H9 (cell line): ENCODE measurements at regions not wholly inside any gene's neighbourhood (a gene's known extent, or its start where the extent isn't known, plus 50 kb on each side); places are given as distances from the start of the nearest gene placed in this dataset.
"Not testable (repeated sequence)": the region's sequence is repeated elsewhere in the genome, so short reads cannot be mapped to it uniquely, and the experiment has no call there.

Experiments used
- DNase-seq: peaks from one replicate; pipeline ENCODE4 v3.0.0-alpha.2; 2017
- H2AFZ ChIP-seq: one replicate; pipeline ENCODE4 v1.6.1; 2013; ENCODE audit warnings: mild to moderate bottlenecking, low read length, control low read depth, moderate library complexity
- H2AK5ac ChIP-seq: 2 replicates; pipeline ENCODE4 v1.6.1; 2013; ENCODE audit warnings: low read length, control low read depth, mixed read lengths; ENCODE audit not compliant: insufficient read length
- H2BK120ac ChIP-seq: one replicate; pipeline ENCODE4 v1.6.1; 2013; ENCODE audit warnings: low read depth, mild to moderate bottlenecking, low read length, control low read depth, inconsistent platforms; ENCODE audit not compliant: poor library complexity, severe bottlenecking
- H2BK12ac ChIP-seq: 2 replicates; pipeline ENCODE4 v1.6.1; 2013; ENCODE audit warnings: low read length, control low read depth, mixed read lengths, low read depth; ENCODE audit not compliant: insufficient read length
- H2BK15ac ChIP-seq: 2 replicates; pipeline ENCODE4 v1.6.1; 2013; ENCODE audit warnings: low read depth, low read length, control low read depth
- H2BK20ac ChIP-seq: one replicate; pipeline ENCODE4 v1.6.1; 2013; ENCODE audit warnings: low read depth, mild to moderate bottlenecking, low read length, control low read depth, inconsistent platforms; ENCODE audit not compliant: poor library complexity, severe bottlenecking
- H2BK5ac ChIP-seq: 2 replicates; pipeline ENCODE4 v1.6.1; 2013; ENCODE audit warnings: low read length, control low read depth, mixed read lengths; ENCODE audit not compliant: insufficient read length
- H3K14ac ChIP-seq: 2 replicates; pipeline ENCODE4 v1.6.1; 2013; ENCODE audit warnings: low read length, control low read depth; ENCODE audit not compliant: insufficient read depth
- H3K18ac ChIP-seq: 2 replicates; pipeline ENCODE4 v1.6.1; 2013; ENCODE audit warnings: low read depth, mild to moderate bottlenecking, mixed read lengths, low read length, control low read depth; ENCODE audit not compliant: insufficient read length
- H3K23ac ChIP-seq: 2 replicates; pipeline ENCODE4 v1.6.1; 2013; ENCODE audit warnings: low read length, control low read depth, mixed read lengths, low read depth; ENCODE audit not compliant: insufficient read length
- H3K23me2 ChIP-seq: 2 replicates; pipeline ENCODE4 v1.6.1; 2013; ENCODE audit warnings: low read depth, mild to moderate bottlenecking, mixed read lengths, low read length, control low read depth; ENCODE audit not compliant: insufficient read length, poor library complexity, severe bottlenecking
- H3K27ac ChIP-seq: 2 replicates; pipeline ENCODE4 v1.5.1; 2013; ENCODE audit warnings: low read length, control low read depth, mixed read lengths, low read depth; ENCODE audit not compliant: insufficient read length
- H3K27me3 ChIP-seq: 2 replicates; pipeline ENCODE4 v1.6.1; 2013; ENCODE audit warnings: low read length, control low read depth, inconsistent platforms; ENCODE audit not compliant: insufficient read depth
- H3K4ac ChIP-seq: 2 replicates; pipeline ENCODE4 v1.6.1; 2013; ENCODE audit warnings: low read depth, mild to moderate bottlenecking, control low read depth, inconsistent platforms, low read length, moderate library complexity
- H3K4me1 ChIP-seq: 2 replicates; pipeline ENCODE4 v1.6.1; 2013; ENCODE audit warnings: low read length, control low read depth, inconsistent platforms; ENCODE audit not compliant: insufficient read depth
- H3K4me2 ChIP-seq: 2 replicates; pipeline ENCODE4 v1.6.1; 2013; ENCODE audit warnings: low read length, control low read depth, mixed read lengths; ENCODE audit not compliant: insufficient read length, insufficient read depth
- H3K56ac ChIP-seq: 2 replicates; pipeline ENCODE4 v1.6.1; 2013; ENCODE audit warnings: low read depth, mild to moderate bottlenecking, mixed read lengths, low read length, control low read depth; ENCODE audit not compliant: insufficient read length
- H3K79me1 ChIP-seq: 2 replicates; pipeline ENCODE4 v1.6.1; 2013; ENCODE audit warnings: low read depth, mild to moderate bottlenecking, moderate library complexity, low read length, control low read depth, inconsistent platforms; ENCODE audit not compliant: insufficient read depth, poor library complexity, severe bottlenecking
- H3K79me2 ChIP-seq: 2 replicates; pipeline ENCODE4 v1.6.1; 2013; ENCODE audit warnings: low read length, control low read depth, inconsistent platforms; ENCODE audit not compliant: insufficient read depth
- H3K9ac ChIP-seq: 2 replicates; pipeline ENCODE4 v1.6.1; 2013; ENCODE audit warnings: low read length, control low read depth, mixed read lengths; ENCODE audit not compliant: insufficient read length; ENCODE audit errors: extremely low read depth
- H3K9me3 ChIP-seq: one replicate; pipeline ENCODE4 v1.6.1; 2013; ENCODE audit warnings: low read depth, low read length, inconsistent platforms; ENCODE audit not compliant: control insufficient read depth
- H3T11ph ChIP-seq: one replicate; pipeline ENCODE4 v1.6.1; 2013; ENCODE audit warnings: mild to moderate bottlenecking, low read length, control low read depth, inconsistent platforms
- H4K20me1 ChIP-seq: one replicate; pipeline ENCODE4 v1.6.1; 2013; ENCODE audit not compliant: control insufficient read depth, insufficient read length, insufficient read depth
- H4K5ac ChIP-seq: 2 replicates; pipeline ENCODE4 v1.6.1; 2013; ENCODE audit warnings: low read depth, mild to moderate bottlenecking, mixed read lengths, low read length, control low read depth; ENCODE audit not compliant: insufficient read length
- H4K8ac ChIP-seq: replicated peaks from 2 replicates; pipeline ENCODE4 v1.6.1; 2013; ENCODE audit warnings: low read length, control low read depth, mixed read lengths, low read depth; ENCODE audit not compliant: insufficient read length
- H4K91ac ChIP-seq: 2 replicates; pipeline ENCODE4 v1.6.1; 2013; ENCODE audit warnings: low read depth, mild to moderate bottlenecking, moderate library complexity, mixed read lengths, low read length, control low read depth; ENCODE audit not compliant: insufficient read length
- H3K27ac Mint-ChIP-seq, 3 experiments: 2 replicates in 2 of 3; 3 replicates in 1 of 3; pipeline ENCODE4 v1.8.0; 2020 to 2021; ENCODE audit warnings: mixed read lengths in 3 of 3, mild to moderate bottlenecking in 1 of 3, moderate library complexity in 1 of 3
- H3K27me3 Mint-ChIP-seq: 2 replicates; pipeline ENCODE4 v1.8.0; 2021; ENCODE audit warnings: low read depth, mild to moderate bottlenecking, moderate library complexity, mixed read lengths
- H3K36me3 Mint-ChIP-seq, 3 experiments: 2 replicates in 2 of 3; 3 replicates in 1 of 3; pipeline ENCODE4 v1.8.0; 2020 to 2021; ENCODE audit warnings: low read depth in 3 of 3, mixed read lengths in 3 of 3; ENCODE audit not compliant: insufficient read depth in 1 of 3
- H3K4me1 Mint-ChIP-seq, 2 experiments: 2 replicates each; pipeline ENCODE4 v1.8.0; 2020; ENCODE audit warnings: mixed read lengths in 2 of 2
- H3K4me3 Mint-ChIP-seq, 2 experiments: 2 replicates in 1 of 2; 3 replicates in 1 of 2; pipeline ENCODE4 v1.8.0; 2020 to 2021; ENCODE audit warnings: mild to moderate bottlenecking in 2 of 2, mixed read lengths in 2 of 2, moderate library complexity in 1 of 2
- H3K9me3 Mint-ChIP-seq, 2 experiments: 2 replicates in 1 of 2; 3 replicates in 1 of 2; pipeline ENCODE4 v1.8.0; 2020; ENCODE audit warnings: mild to moderate bottlenecking in 2 of 2, mixed read lengths in 2 of 2, moderate library complexity in 1 of 2
- WGBS: extraction: QIAGEN DNeasy Blood & Tissue Kit; methylation state at CpG from one replicate; pipeline ENCODE4 v1.1.7; 2013; ENCODE audit warnings: missing lambda C conversion rate, low lambda C conversion rate, mixed read lengths; ENCODE audit not compliant: insufficient read length; ENCODE audit errors: extremely low coverage; 5-methylcytosine and 5-hydroxymethylcytosine counted together
- TF ChIP-seq, protein P1 (sequence below): fragments of 200-600 bp; sonication (generic); conservative IDR thresholded peaks from 3 replicates; pipeline ENCODE4 v1.8.0; 2021; ENCODE audit warnings: antibody characterized with exemption, mild to moderate bottlenecking

DNA sequence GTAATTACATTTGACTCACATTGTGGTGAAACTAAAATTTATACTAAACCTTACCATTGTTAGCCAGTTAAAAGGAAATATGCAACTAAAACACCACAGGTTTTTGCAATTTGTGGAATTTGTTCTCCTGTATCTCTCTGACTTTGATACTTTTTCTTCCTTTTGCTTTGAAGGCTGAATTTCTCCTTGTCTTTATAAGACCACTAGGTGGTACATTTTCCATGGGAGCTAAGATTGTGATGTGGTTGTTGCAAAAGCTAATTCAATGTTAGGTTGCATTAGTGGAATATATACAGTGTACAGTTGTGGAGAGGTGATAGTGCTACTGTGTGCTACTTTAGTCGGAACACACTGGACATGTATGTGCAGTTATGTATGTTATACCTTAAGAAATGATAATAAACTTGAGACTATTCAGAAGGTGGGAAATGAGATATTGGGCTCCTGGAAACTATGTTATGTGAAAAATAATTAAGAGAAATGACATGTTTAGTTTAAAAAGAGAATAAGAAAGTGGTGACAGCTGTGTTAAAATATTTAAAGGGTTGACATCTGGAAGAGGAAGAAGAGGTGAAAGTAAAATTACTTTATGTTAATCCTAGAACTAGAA, 70.3 kb downstream of the ARL9 start:
- Histone ChIP-seq H2BK5ac (no peak overlapping the region), H3K27ac (no peak overlapping the region), H3K23me2 (no peaks in the 10 kb centered on the region), H3K18ac (no peak overlapping the region), H4K91ac (no peak overlapping the region), H2AK5ac (no peak overlapping the region), H3K79me2 (no peaks in the 10 kb centered on the region), H4K5ac (no peak overlapping the region), H3K56ac (no peak overlapping the region), H2AFZ (no peak overlapping the region), H3K27me3 (no peaks in the 10 kb centered on the region), H3K9ac (no peak overlapping the region), H2BK120ac (no peak overlapping the region), H4K8ac (no peak overlapping the region), H2BK12ac (no peak overlapping the region), H3K14ac (no peak overlapping the region), H3K9me3 (no peaks in the 10 kb centered on the region), H4K20me1 (no peaks in the 10 kb centered on the region), H3K4ac (no peak overlapping the region), H3T11ph (no peak overlapping the region), H2BK15ac (no peak overlapping the region), H3K4me1 (no peaks in the 10 kb centered on the region), H3K23ac (no peak overlapping the region), H3K79me1 (no peaks in the 10 kb centered on the region), H3K4me2 (no peak overlapping the region), H2BK20ac (no peak overlapping the region)
- TF ChIP-seq, protein P1, sequence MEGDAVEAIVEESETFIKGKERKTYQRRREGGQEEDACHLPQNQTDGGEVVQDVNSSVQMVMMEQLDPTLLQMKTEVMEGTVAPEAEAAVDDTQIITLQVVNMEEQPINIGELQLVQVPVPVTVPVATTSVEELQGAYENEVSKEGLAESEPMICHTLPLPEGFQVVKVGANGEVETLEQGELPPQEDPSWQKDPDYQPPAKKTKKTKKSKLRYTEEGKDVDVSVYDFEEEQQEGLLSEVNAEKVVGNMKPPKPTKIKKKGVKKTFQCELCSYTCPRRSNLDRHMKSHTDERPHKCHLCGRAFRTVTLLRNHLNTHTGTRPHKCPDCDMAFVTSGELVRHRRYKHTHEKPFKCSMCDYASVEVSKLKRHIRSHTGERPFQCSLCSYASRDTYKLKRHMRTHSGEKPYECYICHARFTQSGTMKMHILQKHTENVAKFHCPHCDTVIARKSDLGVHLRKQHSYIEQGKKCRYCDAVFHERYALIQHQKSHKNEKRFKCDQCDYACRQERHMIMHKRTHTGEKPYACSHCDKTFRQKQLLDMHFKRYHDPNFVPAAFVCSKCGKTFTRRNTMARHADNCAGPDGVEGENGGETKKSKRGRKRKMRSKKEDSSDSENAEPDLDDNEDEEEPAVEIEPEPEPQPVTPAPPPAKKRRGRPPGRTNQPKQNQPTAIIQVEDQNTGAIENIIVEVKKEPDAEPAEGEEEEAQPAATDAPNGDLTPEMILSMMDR, result peak; percentile 61; the same call in 2 of the 3 replicates
- WGBS, result no CpG with 5 or more reads among the region's 1 CpG
- no peak for DNase-seq
- Mint-ChIP-seq H3K4me3 (no peak overlapping the region), H3K27ac (no peak overlapping the region), H3K9me3 (no peaks in the 10 kb centered on the region), H3K36me3 (no peaks in the 10 kb centered on the region), H3K27me3 (peaks cover 11% of the 10 kb centered on the region), H3K4me1 (peaks cover 7% of the 10 kb centered on the region in 2 experiments; a peak in 3 of 4 replicates)

DNA sequence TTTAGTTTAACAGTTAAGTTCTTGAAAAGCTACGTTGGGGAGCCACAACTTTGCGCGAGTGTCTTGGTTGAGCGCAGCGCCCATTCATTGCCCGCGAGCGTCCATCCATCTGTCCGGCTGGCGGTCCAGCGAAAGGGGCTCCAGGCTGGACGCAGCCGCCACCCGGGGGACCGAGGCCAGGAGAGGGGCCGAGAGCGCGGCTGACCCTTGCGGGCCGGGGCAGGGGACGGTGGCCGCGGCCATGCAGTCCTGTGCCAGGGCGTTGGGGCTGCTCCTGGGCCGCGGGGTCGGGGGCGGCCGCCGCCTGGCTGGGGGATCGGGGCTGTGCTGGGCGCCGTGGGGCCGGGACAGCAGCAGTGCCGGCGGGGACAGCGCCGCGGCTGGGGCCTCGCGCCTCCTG, 86.8 kb downstream of the ARL9 start:
- not testable (repeated sequence) for H3K23me2 ChIP-seq, H3K9me3 ChIP-seq, H3K27ac Mint-ChIP-seq, H2BK120ac ChIP-seq, H3K23ac ChIP-seq, H2BK20ac ChIP-seq, H3K4me1 ChIP-seq, H4K20me1 ChIP-seq, H3K27me3 ChIP-seq, DNase-seq, H3K36me3 Mint-ChIP-seq, H3K4me3 Mint-ChIP-seq, H3K9ac ChIP-seq, H2AFZ ChIP-seq, H3K56ac ChIP-seq, H3K79me2 ChIP-seq, H3T11ph ChIP-seq, H4K5ac ChIP-seq, H2AK5ac ChIP-seq, H3K4me2 ChIP-seq, H3K14ac ChIP-seq, H3K4ac ChIP-seq, H3K27ac ChIP-seq, H3K4me1 Mint-ChIP-seq, H3K18ac ChIP-seq, H2BK12ac ChIP-seq, H2BK15ac ChIP-seq, H2BK5ac ChIP-seq, H3K79me1 ChIP-seq, H4K91ac ChIP-seq, H4K8ac ChIP-seq
- H3K27me3 Mint-ChIP-seq, result peaks cover 68% of the 10 kb centered on the region
- WGBS, result no CpG with 5 or more reads among the region's 41 CpGs
- peaks cover 11 to 19% of the 10 kb centered on the region in 2 experiments for H3K9me3 Mint-ChIP-seq
